Stimulated activated CD4-positive, alpha-beta T cell treated with anti-CD3 and anti-CD28 coated beads, Interleukin-2, amount 100 ng/mL, for 24 hours (primary cell): ENCODE measurements at regions not wholly inside any gene's neighbourhood (a gene's known extent, or its start where the extent isn't known, plus 50 kb on each side); places are given as distances from the start of the nearest gene placed in this dataset.
"Not testable (repeated sequence)": the region's sequence is repeated elsewhere in the genome, so short reads cannot be mapped to it uniquely, and the experiment has no call there.

Source experiments
- DNase-seq, 2 donors: peaks; one replicate each; pipeline ENCODE4 v3.0.0-alpha.2; 2020

- DNase-seq: not testable (repeated sequence)
These were observed 592.3 kb downstream of the CWH43 start for GRCh38 chr4:49578371-49578770.

- DNase-seq: not testable (repeated sequence)
These were observed 592.8 kb downstream of the CWH43 start for GRCh38 chr4:49578899-49579298.

- not testable (repeated sequence) for DNase-seq
These were observed 594.1 kb downstream of the CWH43 start for GRCh38 chr4:49580166-49580565.

- not testable (repeated sequence) for DNase-seq
These were observed 602.3 kb downstream of the CWH43 start for GRCh38 chr4:49588401-49588800.

GRCh38 chr4:49618436-49618835 is 632.4 kb downstream of the CWH43 start:
- DNase-seq: not testable (repeated sequence)

- not testable (repeated sequence) for DNase-seq
These were observed 640.4 kb downstream of the CWH43 start for GRCh38 chr4:49626478-49626877.
